NCI-H524 (cell line): ENCODE measurements at regions not wholly inside any gene's neighbourhood (a gene's known extent, or its start where the extent isn't known, plus 50 kb on each side); places are given as distances from the start of the nearest gene placed in this dataset.
A peak's percentile ranks its signal among the peaks of the same experiment; 100 is the strongest.

ENCODE experiments used
- DNase-seq, 2 experiments: peaks; one replicate each; lab custom pipeline; 2025; lab: John Stamatoyannopoulos, UW

DNA sequence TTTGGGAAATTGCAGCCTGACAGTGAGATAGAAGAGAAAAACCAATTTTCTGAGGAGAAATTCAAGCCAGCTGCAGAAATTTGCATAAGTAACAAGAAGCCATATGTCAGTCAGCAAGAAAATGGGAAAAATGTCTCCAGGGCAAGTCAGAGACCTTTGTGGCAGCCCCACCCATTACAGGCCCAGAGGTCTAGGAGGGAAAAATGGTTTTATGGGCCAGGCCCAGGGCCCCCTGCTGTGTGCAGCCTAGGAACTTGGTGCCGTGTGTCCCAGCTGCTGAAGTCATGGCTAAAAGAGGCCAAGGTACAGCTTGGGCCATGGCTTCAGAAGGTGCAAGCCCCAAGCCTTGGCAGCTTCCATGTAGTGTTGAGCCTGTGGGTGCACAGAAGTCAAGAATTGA lies 296.1 kb downstream of the TTC6 start:
- peak in 1 of 2 experiments; percentile 19 for DNase-seq

GRCh38 chr14:37894463-37894862 lies 299.0 kb downstream of the TTC6 start:
- DNase-seq, result no peak

- peak; percentile 25 to 28 for DNase-seq
Observed at GRCh38 chr14:37899365-37899764, 303.9 kb downstream of the TTC6 start.

DNA sequence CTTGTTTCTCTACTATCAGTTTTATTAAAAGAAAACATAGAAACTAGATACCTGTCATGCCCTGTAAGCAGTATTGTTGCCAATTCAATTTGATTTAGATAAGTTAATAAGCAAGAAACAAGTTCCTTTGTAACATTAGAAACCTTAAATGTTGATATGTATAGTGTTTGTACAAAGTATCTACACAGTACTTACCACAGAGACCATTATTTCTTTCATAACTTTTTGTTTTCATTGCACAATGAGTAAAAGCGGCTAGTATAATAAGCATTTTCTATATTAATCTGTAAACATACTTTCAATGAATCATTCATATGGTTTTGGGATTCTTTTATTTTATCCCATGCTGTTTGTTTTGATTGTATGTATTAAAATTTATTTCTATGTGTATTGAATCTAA lies 305.1 kb downstream of the TTC6 start:
- no peak for DNase-seq

- no peak for DNase-seq
Observed at GRCh38 chr14:37901978-37902377, 305.7 kb upstream of the SSTR1 start.

- peak; percentile 41 to 77 for DNase-seq
Observed at GRCh38 chr14:37903343-37904191, 304.1 kb upstream of the SSTR1 start.

- DNase-seq, result no peak
Observed at GRCh38 chr14:37924622-37925021, 283.1 kb upstream of the SSTR1 start.

DNA sequence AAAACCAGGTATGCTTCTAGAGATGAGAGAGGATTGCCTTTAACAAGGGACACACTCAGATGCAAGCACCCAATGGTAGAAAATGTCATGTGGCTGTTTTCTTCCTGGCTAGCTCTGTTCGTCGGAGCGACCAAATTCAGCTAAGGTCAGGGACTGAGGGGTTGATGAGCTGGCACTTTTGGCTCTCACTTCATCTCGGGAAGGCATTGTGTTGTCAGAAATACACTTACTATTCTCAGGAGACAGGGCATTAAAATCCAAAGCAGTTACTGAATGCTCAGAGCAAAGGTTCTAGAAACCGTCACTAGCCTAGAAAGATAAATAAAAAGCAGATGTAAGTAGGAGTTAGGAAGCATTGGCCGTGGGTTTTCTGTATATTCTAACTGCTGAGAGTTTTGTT lies 275.7 kb upstream of the SSTR1 start:
- no peak for DNase-seq

- DNase-seq, result no peak
Observed at GRCh38 chr14:37932481-37932880, 275.2 kb upstream of the SSTR1 start.

DNA sequence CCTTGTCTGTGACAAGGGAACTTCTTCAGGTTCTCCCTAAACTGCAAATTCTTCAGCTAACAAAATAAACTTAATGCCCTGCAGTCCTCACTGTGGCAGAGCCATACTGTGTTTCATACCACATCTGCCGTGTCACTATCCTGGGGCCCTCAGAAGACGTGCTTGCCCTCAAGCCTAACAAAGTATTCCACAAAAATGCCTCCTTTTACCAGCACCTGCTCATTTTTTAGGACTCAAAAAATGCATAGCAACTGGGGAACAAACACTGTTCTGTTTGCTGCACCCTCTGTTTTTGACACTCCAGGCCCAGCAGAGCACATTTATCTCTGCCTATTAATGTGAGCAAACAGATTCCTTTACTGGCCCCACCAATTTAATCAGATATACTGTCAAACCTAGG lies 270.7 kb upstream of the SSTR1 start:
- no peak for DNase-seq

DNA sequence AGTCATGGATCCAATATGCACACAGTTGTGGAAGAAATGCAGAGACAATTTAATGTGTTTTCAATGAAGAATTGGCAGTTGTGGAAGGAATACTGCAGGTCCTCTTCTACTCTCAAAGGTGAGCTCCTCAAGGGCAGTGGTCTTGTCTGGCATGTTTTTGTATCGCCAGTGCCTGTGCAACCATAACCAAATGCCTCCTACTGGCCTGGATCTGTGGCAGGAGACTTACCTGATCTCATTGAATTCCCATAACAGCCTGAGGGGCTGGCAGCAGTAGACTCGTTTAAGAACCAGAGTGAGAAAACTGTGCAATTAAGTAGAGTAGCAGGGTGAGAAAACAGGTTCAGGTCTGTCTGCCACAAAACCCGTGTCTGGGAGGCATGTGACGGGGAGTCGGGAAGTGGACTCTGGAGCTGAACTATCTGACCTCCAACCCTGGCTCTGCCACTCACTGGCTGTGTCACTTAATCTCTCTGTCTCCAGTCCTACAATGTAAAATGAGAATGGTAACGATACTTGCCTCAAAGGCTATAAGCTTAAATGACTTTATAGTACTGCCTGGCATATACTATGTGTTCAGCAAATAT lies 268.2 kb upstream of the SSTR1 start:
- DNase-seq, result no peak

- DNase-seq, result no peak
Observed at GRCh38 chr14:37945959-37946358, 261.7 kb upstream of the SSTR1 start.

- no peak for DNase-seq
Observed at GRCh38 chr14:37946819-37947218, 260.9 kb upstream of the SSTR1 start.

- no peak for DNase-seq
Observed at GRCh38 chr14:37948266-37948665, 259.4 kb upstream of the SSTR1 start.

DNA sequence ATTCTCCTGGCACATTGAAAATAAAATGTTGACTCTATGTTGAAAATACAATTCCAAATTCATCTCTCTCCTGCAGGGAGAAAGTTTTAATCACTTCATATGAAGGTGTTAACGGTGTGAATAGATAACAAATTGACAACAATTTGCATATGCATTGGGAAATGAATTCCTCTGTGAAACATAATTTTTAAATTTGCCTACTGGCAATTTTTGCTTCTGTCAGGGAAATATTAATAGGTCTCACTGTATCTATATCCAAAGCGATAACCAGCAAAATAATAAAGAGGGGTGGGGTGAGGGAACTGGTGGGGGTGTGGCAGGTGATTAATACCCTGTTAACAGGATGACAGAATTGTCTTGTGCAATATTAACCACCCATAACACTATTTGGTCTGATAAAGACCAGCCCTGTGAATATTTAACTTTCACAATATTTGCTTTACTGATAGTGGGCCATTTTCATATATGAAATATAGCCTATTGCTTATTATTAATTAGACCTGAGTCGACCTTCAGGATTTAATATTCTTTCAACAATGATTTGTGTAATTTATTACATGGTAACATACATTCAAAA lies 239.0 kb upstream of the SSTR1 start:
- DNase-seq, result no peak

DNA sequence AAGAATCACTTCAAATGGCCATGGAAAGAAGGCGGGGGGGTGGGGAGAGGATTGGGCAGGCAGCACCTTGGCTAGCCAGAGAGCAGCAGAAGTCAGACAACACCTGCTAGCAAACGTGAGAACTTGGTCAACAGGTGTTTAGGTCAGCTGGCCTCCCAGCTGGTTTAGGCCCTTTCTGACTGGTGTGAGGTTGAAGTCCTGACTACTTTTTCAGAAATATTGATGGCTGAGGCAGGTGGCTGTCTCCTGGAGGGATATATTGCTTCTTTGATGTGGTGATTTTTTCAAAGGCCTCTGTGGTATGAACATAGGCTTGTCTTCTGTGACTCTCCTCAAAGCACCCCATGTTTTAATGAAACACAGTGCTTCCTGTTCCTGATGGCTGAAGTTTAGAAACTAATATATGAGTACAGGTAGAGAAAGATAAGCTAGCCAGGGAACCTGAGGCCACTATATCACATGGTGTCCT lies 238.2 kb upstream of the SSTR1 start:
- DNase-seq, result no peak

- no peak for DNase-seq
Observed at GRCh38 chr14:37970696-37971095, 237.0 kb upstream of the SSTR1 start.

GRCh38 chr14:37972941-37973887 lies 234.5 kb upstream of the SSTR1 start:
- DNase-seq, result no peak

GRCh38 chr14:37974421-37974820 lies 233.3 kb upstream of the SSTR1 start:
- no peak for DNase-seq

DNA sequence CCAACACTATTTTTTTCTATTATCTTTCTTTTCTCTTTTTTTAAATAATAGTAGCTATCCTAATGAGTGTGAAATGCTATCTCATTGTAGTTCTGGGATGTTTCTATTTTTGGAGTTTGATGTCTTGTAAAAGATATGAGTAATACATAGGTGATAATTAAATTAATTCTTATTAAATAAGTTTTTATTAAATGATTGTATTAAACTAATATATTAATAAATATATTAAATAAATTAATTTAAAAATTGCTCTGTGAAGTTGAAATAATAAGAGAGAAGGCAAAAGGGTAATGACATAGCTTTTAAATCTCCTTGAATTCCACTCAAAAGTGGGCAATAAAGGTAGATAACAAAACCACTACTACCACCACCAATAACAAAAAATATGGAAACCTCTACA lies 230.2 kb upstream of the SSTR1 start:
- DNase-seq, result no peak

DNA sequence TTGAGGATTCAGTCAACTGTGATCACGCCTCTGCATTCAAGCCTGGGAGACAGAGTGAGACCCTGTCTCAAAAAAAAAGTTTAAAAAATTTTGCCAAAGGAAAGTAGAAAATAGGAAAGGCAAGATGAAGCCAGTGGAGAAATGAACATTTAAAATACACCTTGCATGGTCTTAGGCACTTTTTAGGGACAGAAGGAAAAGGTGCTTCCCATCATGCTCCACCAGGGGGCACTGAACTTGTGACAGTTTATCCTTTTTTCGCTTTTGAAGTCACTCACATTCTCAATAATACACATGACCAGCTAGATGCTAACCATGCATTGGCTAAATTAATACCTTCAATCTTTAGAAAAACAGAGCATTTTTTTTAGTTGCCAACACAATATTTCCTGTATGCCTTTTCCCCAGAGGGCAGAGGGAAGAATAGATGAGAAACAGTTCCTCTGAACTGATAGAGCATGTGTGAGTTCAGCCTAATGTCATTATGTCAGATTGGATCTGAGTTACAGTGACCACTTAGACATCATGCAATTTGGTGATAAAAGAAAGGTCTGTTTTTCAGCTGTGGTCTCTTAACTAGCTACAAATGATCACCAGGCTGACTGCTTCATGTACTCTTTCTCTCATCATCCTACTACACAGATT lies 221.8 kb upstream of the SSTR1 start:
- DNase-seq, result peak; percentile 40 to 81

DNA sequence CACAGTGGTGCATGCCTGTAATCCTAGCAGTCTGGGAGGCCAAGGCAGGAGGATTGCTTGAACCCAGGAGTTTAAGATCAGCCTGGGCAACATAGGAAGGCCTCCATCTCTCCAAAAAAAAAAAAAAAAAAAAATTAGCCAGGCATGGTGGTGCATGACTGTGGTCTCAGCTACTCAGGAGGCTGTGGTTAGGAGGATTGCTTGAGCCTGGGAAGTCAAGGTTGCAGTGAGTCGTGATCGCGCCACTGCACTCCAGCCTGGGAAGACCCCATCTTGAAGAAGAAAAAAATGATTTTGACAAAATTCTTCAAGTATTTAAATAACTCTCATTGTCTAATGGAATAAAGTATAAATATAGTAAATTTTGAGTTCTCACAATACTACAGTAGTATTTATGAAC lies 219.2 kb upstream of the SSTR1 start:
- DNase-seq, result no peak
